B cell (primary cell): ENCODE measurements at regions not wholly inside any gene's neighbourhood (a gene's known extent, or its start where the extent isn't known, plus 50 kb on each side); places are given as distances from the start of the nearest gene placed in this dataset.

Experiments used
- ATAC-seq: fragments of 200-7000 bp; cut with Tn5 transposase; one replicate; pipeline ENCODE4 v1.10.0; 2021; ENCODE audit warnings: low read depth, mild to moderate bottlenecking, moderate number of reproducible peaks, moderate library complexity
- CTCF ChIA-PET: fragments of 350-600 bp; sonication (Branson Sonifier 250); formaldehyde crosslinking; loops from one replicate; lab custom pipeline; 2021; ENCODE audit warnings: antibody characterized with exemption, inconsistent platforms; lab: Charles Lee
- POLR2A ChIA-PET: fragments of 350-600 bp; sonication (Branson Sonifier 250); formaldehyde crosslinking; loops from one replicate; lab custom pipeline; 2021; ENCODE audit warnings: antibody characterized with exemption; lab: Charles Lee
- DNase-seq: peaks from one replicate; pipeline ENCODE4 v3.0.0; 2013
- H2AFZ ChIP-seq: 2 replicates; pipeline ENCODE4 v1.6.1; 2012; ENCODE audit warnings: mild to moderate bottlenecking, low read depth, low read length; ENCODE audit not compliant: insufficient read depth, poor library complexity, severe bottlenecking
- H3K27ac ChIP-seq, 2 donors: 1 replicate in 1 of 2; 2 replicates in 1 of 2; pipeline ENCODE4 v1.5.1; 2012 to 2013; ENCODE audit warnings: low read length in 2 of 2, mild to moderate bottlenecking in 2 of 2, moderate library complexity in 1 of 2
- H3K27me3 ChIP-seq, 4 experiments: fragments of 200-600 bp in 1 of 4; sonication (generic) in 1 of 4; replicated peaks in 1 of 4; 1 replicate in 2 of 4; 2 replicates in 2 of 4; pipeline versions ENCODE4 v1.6.1 to v1.7.0; 2013 to 2016; ENCODE audit warnings: low read length in 3 of 4, mild to moderate bottlenecking in 2 of 4, mixed read lengths in 1 of 4, moderate library complexity in 1 of 4; ENCODE audit not compliant: insufficient read depth in 4 of 4, control insufficient read depth in 3 of 4; ENCODE audit errors: control extremely low read depth in 1 of 4
- H3K36me3 ChIP-seq, 2 experiments: replicated peaks in 1 of 2; 1 replicate in 1 of 2; 2 replicates in 1 of 2; pipeline versions ENCODE4 v1.6.1 to v1.7.1; 2013; ENCODE audit warnings: low read length in 1 of 2; ENCODE audit not compliant: insufficient read depth in 2 of 2, control insufficient read depth in 1 of 2; ENCODE audit errors: control extremely low read depth in 1 of 2, extremely low read depth in 1 of 2
- H3K4me1 ChIP-seq, 2 donors: fragments of 200-600 bp in 1 of 2; sonication (generic) in 1 of 2; 1 replicate in 1 of 2; 2 replicates in 1 of 2; pipeline versions ENCODE4 v1.5.1 to v1.6.1; 2013 to 2017; ENCODE audit warnings: low read length in 2 of 2; ENCODE audit not compliant: control insufficient read depth in 2 of 2, insufficient read depth in 2 of 2
- H3K4me2 ChIP-seq: replicated peaks from 2 replicates; pipeline ENCODE3; 2012; ENCODE audit warnings: mild to moderate bottlenecking, low read depth, low read length; ENCODE audit not compliant: poor library complexity, severe bottlenecking
- H3K4me3 ChIP-seq, 5 experiments: fragments of 200-600 bp in 1 of 5; sonication (generic) in 1 of 5; 1 replicate in 3 of 5; 2 replicates in 2 of 5; pipeline versions ENCODE4 v1.5.1 to v1.7.0; 2011 to 2016; ENCODE audit warnings: low read length in 4 of 5, mild to moderate bottlenecking in 4 of 5, low read depth in 2 of 5, control low read depth in 1 of 5, moderate library complexity in 1 of 5; ENCODE audit not compliant: insufficient read depth in 1 of 5; ENCODE audit errors: control extremely low read depth in 1 of 5, extremely low read depth in 1 of 5
- H3K79me2 ChIP-seq: fragments of 200-600 bp; sonication (generic); one replicate; pipeline ENCODE4 v1.6.0; 2016; ENCODE audit warnings: low read length; ENCODE audit not compliant: control insufficient read depth, insufficient read depth
- H3K9ac ChIP-seq: fragments of 200-600 bp; sonication (generic); 2 replicates; pipeline ENCODE4 v1.6.1; 2017; ENCODE audit warnings: mild to moderate bottlenecking, low read length, moderate library complexity
- H3K9me3 ChIP-seq, 3 donors: one replicate each; pipeline versions ENCODE4 v1.6.1 to v1.7.1; 2013; ENCODE audit warnings: low read length in 2 of 3; ENCODE audit not compliant: control insufficient read depth in 2 of 3, insufficient read depth in 1 of 3; ENCODE audit errors: control extremely low read depth in 1 of 3
- H4K20me1 ChIP-seq: 2 replicates; pipeline ENCODE4 v1.6.0; 2012; ENCODE audit warnings: mild to moderate bottlenecking, low read length; ENCODE audit not compliant: insufficient read depth, control insufficient read depth, poor library complexity, severe bottlenecking
- H3K27ac Mint-ChIP-seq: one replicate; pipeline ENCODE4 v1.8.0; 2021; ENCODE audit warnings: mixed read lengths
- H3K27me3 Mint-ChIP-seq: one replicate; pipeline ENCODE4 v1.8.0; 2021; ENCODE audit warnings: mixed read lengths
- H3K4me1 Mint-ChIP-seq: one replicate; pipeline ENCODE4 v1.8.0; 2021; ENCODE audit warnings: mixed read lengths
- H3K4me3 Mint-ChIP-seq: one replicate; pipeline ENCODE4 v1.8.0; 2021; ENCODE audit warnings: mixed read lengths
- H3K9me3 Mint-ChIP-seq: one replicate; pipeline ENCODE4 v1.8.0; 2022; ENCODE audit warnings: mixed read lengths; ENCODE audit not compliant: insufficient read depth
- CTCF ChIP-seq: fragments of 200-600 bp; IDR thresholded peaks from one replicate; pipeline ENCODE4 v1.8.0; 2022; ENCODE audit warnings: antibody characterized with exemption, mild to moderate bottlenecking
- EZH2 ChIP-seq: IDR thresholded peaks from 2 replicates; pipeline ENCODE4 v1.6.1; 2012; ENCODE audit warnings: borderline replicate concordance, low read depth, mild to moderate bottlenecking, moderate library complexity, low read length; ENCODE audit not compliant: insufficient read depth, poor library complexity, severe bottlenecking
- intact Hi-C: fragments of 100-400 bp; cut with micrococcal nuclease; formaldehyde crosslinking; loops from one replicate; pipeline ENCODE4 v1.10.0; 2022

- Histone ChIP-seq H3K79me2 (no peaks in the 10 kb centered on the region), H3K27me3 (no peaks in the 10 kb centered on the region), H3K4me3 (no peak overlapping the region), H3K36me3 (no peaks in the 10 kb centered on the region), H3K9ac (no peak overlapping the region), H3K9me3 (no peaks in the 10 kb centered on the region), H4K20me1 (no peaks in the 10 kb centered on the region), H3K4me1 (no peaks in the 10 kb centered on the region), H3K27ac (no peak overlapping the region), H3K4me2 (no peak overlapping the region), H2AFZ (no peak overlapping the region)
- TF ChIP-seq CTCF (no peak), EZH2 (no peak)
- DNase-seq (no peak), ATAC-seq (no peak)
- ChIA-PET CTCF (no interaction called here), POLR2A (no interaction called here)
- Mint-ChIP-seq H3K4me1 (no peaks in the 10 kb centered on the region), H3K4me3 (no peak overlapping the region), H3K9me3 (no peaks in the 10 kb centered on the region), H3K27me3 (no peaks in the 10 kb centered on the region), H3K27ac (no peak overlapping the region)
- intact Hi-C loops, result no loop called here
Observed at GRCh38 chr5:117133198-117133597, 558.6 kb upstream of the SEMA6A start.

- ChIA-PET POLR2A (no interaction called here), CTCF (no interaction called here)
- TF ChIP-seq EZH2 (no peak), CTCF (no peak)
- Mint-ChIP-seq H3K4me3 (no peak overlapping the region), H3K27me3 (no peaks in the 10 kb centered on the region), H3K27ac (no peak overlapping the region), H3K9me3 (no peaks in the 10 kb centered on the region), H3K4me1 (no peaks in the 10 kb centered on the region)
- no peaks in the 10 kb centered on the region for H4K20me1 ChIP-seq
- no peak for ATAC-seq
- H3K9ac ChIP-seq, result no peak overlapping the region
- H3K4me1 ChIP-seq, result no peaks in the 10 kb centered on the region
- DNase-seq, result no peak
- H3K4me2 ChIP-seq, result no peak overlapping the region
- H3K9me3 ChIP-seq, result no peaks in the 10 kb centered on the region
- no peaks in the 10 kb centered on the region for H3K79me2 ChIP-seq
- H3K27me3 ChIP-seq, result no peaks in the 10 kb centered on the region
- intact Hi-C loops, result no loop called here
- H3K4me3 ChIP-seq, result no peak overlapping the region
- H2AFZ ChIP-seq, result no peak overlapping the region
- H3K27ac ChIP-seq, result no peak overlapping the region
- H3K36me3 ChIP-seq, result no peaks in the 10 kb centered on the region
Observed at GRCh38 chr5:117131876-117132275, 557.3 kb upstream of the SEMA6A start.
